ENCODE measurements at regions not wholly inside any gene's neighbourhood (a gene's known extent, or its start where the extent isn't known, plus 50 kb on each side); places are given as distances from the start of the nearest gene placed in this dataset.

- TF ChIP-seq CTCF (IDR thresholded peaks at IDR 0.05) (no peak), ZFX (IDR thresholded peaks at IDR 0.05; ENCODE audit: borderline replicate concordance) (no peak)
Observed at GRCh38 chr6:153435787-153436186, 304.7 kb upstream of the RGS17 start.
